Choroid plexus epithelial cell (primary cell): ENCODE measurements at regions not wholly inside any gene's neighbourhood (a gene's known extent, or its start where the extent isn't known, plus 50 kb on each side); places are given as distances from the start of the nearest gene placed in this dataset.
A peak's percentile ranks its signal among the peaks of the same experiment; 100 is the strongest.

Source experiments
- DNase-seq: peaks from one replicate; pipeline ENCODE4 v3.0.0-alpha.2; 2010; ENCODE audit warnings: low read depth
- H3K4me3 ChIP-seq: 2 replicates; pipeline ENCODE4 v1.5.1; 2011; ENCODE audit warnings: low read depth, mild to moderate bottlenecking, control low read depth, low read length, moderate library complexity
- TF ChIP-seq, protein P1 (sequence below): conservative IDR thresholded peaks from 2 replicates; pipeline ENCODE4 v1.5.1; 2011; ENCODE audit warnings: low read depth, mild to moderate bottlenecking, control low read depth, inconsistent platforms, low read length, moderate library complexity

GRCh38 chr4:110886856-110887255 lies 264.0 kb upstream of the PITX2 start:
- TF ChIP-seq, protein P1, sequence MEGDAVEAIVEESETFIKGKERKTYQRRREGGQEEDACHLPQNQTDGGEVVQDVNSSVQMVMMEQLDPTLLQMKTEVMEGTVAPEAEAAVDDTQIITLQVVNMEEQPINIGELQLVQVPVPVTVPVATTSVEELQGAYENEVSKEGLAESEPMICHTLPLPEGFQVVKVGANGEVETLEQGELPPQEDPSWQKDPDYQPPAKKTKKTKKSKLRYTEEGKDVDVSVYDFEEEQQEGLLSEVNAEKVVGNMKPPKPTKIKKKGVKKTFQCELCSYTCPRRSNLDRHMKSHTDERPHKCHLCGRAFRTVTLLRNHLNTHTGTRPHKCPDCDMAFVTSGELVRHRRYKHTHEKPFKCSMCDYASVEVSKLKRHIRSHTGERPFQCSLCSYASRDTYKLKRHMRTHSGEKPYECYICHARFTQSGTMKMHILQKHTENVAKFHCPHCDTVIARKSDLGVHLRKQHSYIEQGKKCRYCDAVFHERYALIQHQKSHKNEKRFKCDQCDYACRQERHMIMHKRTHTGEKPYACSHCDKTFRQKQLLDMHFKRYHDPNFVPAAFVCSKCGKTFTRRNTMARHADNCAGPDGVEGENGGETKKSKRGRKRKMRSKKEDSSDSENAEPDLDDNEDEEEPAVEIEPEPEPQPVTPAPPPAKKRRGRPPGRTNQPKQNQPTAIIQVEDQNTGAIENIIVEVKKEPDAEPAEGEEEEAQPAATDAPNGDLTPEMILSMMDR = no peak
- DNase-seq = no peak
- no peak overlapping the region for H3K4me3 ChIP-seq

DNA sequence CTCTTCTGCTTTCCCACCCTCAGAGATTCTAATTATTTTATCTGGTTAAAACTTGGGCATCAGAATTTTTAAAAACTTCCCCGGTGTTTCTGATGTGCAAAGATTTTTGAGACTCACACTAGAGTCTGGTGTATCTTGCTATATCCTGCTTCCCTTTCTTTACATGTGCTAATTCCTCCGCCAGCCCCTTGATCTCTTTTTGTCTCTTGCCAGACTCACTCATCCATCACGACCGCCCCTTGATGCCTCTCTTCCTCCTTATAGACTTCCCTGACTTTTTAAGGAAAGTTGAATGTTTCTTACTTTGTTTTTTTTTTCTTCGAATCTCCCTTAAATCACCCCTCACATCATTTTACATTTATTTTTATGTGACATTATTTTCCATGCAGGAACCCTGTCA lies 274.9 kb upstream of the PITX2 start:
- H3K4me3 ChIP-seq = no peak overlapping the region
- DNase-seq = no peak
- TF ChIP-seq, protein P1 = no peak

GRCh38 chr4:110898290-110898689 lies 275.4 kb upstream of the PITX2 start:
- TF ChIP-seq, protein P1 = no peak
- no peak overlapping the region for H3K4me3 ChIP-seq
- DNase-seq = no peak

DNA sequence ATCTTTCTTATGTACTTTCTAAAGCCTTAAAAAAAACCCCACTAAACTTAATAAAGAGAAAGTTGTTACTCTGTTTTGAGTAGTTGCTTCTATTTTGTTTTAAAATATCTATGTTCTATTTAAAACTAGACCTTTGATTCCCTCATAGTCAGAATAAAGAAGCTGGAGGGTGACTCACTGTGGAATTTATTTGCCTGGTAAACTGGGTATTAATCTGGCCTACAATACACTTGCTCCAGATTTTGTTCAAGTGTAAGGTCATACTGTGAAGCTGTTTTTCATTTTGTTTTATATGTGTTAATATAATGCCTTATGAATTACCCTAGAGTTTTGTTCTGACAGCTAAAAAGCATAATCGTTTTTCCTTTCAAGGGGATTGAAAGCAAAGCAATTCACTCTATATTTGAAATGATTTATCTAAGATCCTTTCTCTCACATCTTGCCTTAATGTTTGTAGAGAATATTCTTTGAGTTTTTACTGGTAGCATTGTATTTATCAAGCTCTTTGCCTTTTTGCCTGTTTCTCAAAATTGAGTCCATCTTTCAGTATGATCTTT lies 277.4 kb upstream of the PITX2 start:
- TF ChIP-seq, protein P1 = no peak
- peak; percentile 1 for DNase-seq
- no peak overlapping the region for H3K4me3 ChIP-seq

- TF ChIP-seq, protein P1 = no peak
- H3K4me3 ChIP-seq = no peak overlapping the region
- no peak for DNase-seq
These were observed 279.6 kb upstream of the PITX2 start for GRCh38 chr4:110902500-110902899.

DNA sequence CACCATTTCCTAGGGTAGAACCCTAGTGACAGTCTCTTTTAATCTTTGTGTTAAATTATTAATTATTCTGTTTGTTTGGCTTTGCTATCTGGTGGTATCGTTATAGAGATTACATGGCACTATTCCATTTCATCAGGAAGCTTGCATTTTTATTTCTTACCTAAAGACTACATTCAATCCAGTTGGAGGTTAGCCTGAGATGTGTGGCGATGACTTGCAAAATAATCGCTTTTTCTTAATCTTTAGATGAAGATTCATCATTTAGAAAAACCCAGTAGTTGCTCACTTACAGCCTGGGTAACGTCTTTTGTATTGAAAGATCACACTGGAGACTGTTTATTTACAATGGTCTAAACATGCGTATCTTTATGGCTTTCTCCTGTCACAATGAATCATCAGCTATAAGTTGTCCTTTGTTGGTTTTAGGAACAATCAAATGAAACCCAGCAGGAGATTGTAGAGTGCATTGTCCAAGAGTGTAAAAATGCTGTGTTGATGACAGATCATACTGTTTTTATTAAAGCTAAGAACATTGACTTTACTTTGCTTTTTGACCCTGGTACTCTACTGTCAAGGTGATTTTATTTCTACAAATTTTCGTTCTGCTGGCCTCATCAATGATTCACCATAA lies 281.7 kb upstream of the PITX2 start:
- no peak for DNase-seq
- TF ChIP-seq, protein P1 = no peak

GRCh38 chr4:110905367-110905766 lies 282.5 kb upstream of the PITX2 start:
- TF ChIP-seq, protein P1 = no peak
- no peak overlapping the region for H3K4me3 ChIP-seq
- no peak for DNase-seq

More for the DNA sequence above, 281.7 kb upstream of the PITX2 start:
- no peak overlapping the region for H3K4me3 ChIP-seq
